Erythroblast (primary cell): ENCODE measurements at regions not wholly inside any gene's neighbourhood (a gene's known extent, or its start where the extent isn't known, plus 50 kb on each side); places are given as distances from the start of the nearest gene placed in this dataset.

Experiments used
- GATA1 ChIP-seq: IDR thresholded peaks from 2 replicates; pipeline ENCODE4 v1.6.1; 2011; ENCODE audit warnings: low read depth, mild to moderate bottlenecking, control low read depth, low read length, moderate library complexity
- POLR2A ChIP-seq: IDR thresholded peaks from 2 replicates; pipeline ENCODE4 v1.6.1; 2011; ENCODE audit warnings: mild to moderate bottlenecking, low read length

- TF ChIP-seq POLR2A (no peak), GATA1 (no peak)
Measured at GRCh38 chr2:150806336-150806735, 318.9 kb upstream of the RND3 start.
